NCI-H524 (cell line): ENCODE measurements at regions not wholly inside any gene's neighbourhood (a gene's known extent, or its start where the extent isn't known, plus 50 kb on each side); places are given as distances from the start of the nearest gene placed in this dataset.
"Not testable (repeated sequence)": the region's sequence is repeated elsewhere in the genome, so short reads cannot be mapped to it uniquely, and the experiment has no call there.

Experiments used
- DNase-seq, 2 experiments: peaks; one replicate each; lab custom pipeline; 2025; lab: John Stamatoyannopoulos, UW

DNA sequence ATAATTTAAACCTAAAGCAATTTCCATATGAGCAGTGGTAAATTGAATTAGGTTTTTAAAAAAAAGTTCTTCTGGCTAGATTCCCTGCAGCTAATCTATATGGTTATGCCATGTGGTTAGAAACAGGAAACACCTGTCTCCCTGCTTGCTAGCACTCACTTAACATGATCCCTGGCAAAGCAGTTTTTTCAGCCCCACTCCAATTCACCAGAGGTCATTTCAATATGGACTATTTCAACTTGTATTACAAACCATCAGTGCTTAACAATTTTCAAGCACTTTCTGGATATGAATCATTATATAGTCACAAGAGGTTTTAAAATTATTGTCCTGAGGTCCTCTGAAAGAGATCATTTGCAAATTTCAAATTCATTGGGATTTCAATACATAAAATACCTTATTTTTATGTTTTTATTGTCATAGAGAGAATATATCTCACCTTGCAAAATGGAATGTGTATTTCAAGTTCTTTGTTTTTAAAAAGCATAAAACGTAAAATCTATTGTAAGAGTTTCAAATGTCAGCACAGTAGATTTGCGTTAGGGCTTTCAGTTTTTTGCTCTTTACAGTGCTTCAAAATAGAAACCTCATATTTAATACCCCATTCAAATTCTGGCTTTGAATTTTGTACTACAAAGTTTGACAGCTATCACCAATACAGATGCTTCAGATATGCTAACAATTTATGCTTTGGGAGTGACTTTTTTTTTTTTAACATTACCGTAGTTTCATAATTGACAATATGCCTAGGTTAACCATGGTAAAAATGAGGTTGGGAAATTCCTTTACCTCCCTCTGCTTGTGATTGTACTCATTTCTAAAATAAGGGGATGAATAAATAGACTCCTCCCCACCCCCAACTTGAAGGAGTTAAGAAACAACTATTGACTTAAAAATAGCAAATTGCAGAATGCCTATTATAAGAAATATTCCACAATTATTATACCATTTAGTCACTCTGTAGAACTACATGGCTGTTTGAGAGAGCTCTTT, 117.5 kb upstream of the HGF start:
- DNase-seq: peak; percentile 9 to 61

DNA sequence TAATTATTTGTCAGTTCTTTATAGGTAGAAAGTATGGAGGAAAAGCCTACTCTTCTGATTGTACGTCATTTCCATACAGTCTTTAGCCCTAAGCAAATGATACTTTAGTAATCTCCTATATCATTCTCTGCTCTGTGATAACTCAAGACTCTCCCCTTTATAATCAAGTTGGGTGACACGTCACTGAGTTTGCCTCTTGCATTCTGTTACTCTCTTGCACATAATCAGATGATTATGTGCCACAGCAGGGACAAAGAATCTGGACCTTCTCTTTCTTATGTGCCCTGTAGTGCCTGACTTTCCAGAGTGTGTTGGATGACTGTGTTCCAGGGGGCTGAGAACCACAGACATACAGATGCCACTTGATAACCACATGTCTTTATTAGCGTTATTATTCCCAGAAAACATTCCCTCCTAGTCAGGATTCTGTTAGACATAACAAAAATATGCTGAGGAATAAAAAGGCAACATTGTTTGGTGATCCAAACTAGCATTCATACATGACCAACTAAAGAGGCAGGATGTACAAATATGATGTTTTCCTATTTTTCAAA, 116.4 kb upstream of the HGF start:
- DNase-seq: no peak

DNA sequence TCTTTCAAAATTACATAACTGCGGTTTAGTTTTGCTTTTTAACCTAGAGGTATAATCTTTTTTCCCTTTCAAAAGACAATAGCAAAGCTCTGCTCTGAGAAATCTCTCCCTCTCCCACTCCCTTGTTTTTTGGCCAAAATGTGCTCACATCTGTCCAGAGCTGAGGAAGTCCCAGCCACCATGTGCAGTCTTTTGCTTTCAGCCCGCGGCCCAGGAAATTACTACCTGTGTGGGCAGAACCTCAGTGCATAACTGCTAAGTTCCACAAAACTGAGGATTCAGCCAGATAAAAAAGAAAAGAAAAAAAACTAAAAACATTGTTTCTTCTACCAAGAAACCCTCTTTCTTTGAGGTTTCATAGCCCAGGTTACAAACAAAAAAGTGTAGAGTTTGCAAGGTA, 115.0 kb upstream of the HGF start:
- no peak for DNase-seq

DNA sequence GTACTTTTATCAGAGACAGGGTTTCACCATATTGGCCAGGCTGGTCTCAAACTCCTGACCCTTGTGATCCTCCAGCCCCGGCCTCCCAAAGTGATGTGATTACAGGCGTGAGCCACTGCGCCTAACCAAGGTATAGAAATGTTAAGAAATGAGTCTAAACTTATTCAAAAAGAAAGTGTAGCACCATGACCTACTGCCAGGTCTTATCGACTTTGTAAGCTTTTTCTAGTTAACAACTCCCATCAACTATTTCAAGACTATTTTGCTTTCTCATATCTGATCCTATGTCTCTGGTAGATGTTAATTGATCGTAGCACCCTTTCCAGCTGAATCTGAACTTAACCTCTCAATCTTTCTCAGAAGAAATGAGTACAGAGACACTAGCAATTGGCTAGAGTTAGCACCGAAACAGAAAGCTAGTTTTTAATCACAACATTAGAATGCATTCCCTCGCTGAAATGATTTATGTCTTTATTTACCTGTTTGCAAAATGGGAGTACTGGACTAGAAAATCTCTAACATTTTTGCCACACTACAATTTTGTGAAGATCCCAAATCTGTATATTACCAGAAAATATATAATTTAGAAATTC, 114.0 kb upstream of the HGF start:
- no peak for DNase-seq

DNA sequence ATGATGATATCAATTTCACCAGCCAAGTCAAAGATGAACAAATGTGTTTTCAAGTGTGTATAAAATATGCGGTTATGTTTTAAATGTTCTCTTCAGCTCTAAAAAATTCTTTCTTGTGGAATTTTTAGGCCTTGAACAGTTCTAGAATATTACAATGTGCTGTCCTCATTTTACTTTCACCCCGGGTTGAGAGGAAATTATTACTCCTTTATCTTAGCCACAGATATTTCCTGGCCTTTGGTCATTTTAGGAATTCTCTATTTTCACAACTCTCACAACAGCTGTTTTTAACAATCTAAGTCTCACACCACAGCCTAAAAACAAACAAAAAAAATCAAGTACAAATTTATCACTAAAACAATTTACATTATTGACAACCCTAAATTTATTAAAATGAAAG, 112.2 kb upstream of the HGF start:
- no peak for DNase-seq

DNA sequence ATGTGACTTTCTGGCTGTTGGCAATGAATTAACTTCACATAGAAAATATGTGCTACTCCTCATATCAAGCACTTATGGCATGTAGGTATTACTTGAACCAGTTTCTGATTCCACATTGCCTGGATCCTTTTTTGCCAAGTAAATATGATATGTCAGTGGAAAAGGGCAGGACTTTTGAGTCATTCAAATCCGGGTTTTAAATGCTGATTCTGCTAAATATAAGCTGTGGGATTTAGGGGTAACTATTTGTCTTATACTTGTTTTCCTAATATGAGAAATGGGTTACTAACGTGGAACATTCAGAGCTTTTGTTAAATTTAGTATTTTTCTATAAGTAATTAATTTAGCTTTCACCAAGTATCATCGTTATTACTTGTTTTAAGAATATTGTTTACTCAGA, 108.0 kb upstream of the HGF start:
- no peak for DNase-seq

DNA sequence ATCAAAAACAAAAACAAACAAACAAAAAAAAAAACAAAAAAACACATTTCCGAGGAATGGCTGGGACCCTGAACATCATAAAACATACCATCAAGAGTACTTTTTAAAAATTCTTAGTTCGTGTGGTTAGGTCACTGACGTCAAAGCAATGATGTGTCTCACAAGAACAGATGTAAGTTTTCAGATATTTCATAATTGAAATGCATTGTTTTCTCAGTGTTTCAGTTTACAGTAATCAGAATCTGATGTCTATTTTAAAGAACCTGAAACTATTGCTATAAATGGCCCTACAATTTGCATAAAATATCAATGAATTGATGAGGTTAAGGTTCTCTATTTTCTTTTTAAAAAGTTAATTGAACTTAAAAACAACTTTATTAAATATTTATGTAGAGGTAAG, 103.7 kb upstream of the HGF start:
- no peak for DNase-seq

DNA sequence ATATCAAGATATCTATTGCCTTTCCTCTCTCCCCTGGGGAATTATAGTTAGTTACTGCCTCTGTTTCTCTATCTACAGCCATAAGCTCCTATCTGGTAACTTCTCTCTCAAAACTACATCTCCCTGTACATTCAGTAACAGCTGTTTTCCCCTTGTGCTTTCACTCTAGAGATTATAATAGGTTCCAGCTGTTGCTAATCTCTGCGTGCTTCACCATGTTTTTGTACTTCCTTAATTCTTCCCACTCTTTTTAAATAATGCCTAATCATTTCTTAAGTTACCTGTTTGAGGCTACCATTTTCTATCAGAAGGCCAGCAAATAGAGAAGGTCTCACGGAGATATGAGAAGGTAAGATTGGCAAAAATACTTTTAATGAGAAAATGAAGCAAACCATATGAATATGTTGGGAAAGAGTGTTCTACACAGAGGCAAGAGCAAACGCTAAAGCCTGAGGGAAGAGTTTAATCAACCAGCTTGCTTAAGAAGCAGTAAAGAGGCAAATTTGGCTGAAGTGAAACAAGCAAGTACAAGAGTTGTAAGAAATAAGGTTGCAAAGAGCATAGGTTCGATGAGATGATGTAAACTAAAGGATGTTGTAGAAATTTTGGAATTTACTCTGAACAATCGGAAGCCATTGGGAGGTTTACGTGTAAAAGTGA, 101.9 kb upstream of the HGF start:
- peak in 1 of 2 experiments; percentile 12 for DNase-seq

DNA sequence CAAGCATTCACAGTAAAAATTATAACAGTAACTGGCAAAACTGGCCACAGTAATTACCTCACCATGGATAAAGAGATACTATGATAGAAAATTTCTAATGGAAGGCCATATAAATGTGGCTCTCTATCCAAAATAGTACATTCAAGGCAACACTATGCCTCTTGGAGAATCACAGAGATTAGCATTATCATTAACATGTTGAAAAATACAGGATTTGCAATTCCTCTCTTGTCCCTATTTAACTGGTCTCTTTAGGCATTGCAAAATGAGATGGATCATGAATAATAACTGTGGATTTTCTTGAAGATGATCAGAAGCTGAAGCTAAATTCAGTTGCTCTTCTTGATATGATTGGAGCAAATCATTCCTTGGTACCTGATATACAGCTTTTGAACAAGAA, 100.8 kb upstream of the HGF start:
- DNase-seq: no peak

DNA sequence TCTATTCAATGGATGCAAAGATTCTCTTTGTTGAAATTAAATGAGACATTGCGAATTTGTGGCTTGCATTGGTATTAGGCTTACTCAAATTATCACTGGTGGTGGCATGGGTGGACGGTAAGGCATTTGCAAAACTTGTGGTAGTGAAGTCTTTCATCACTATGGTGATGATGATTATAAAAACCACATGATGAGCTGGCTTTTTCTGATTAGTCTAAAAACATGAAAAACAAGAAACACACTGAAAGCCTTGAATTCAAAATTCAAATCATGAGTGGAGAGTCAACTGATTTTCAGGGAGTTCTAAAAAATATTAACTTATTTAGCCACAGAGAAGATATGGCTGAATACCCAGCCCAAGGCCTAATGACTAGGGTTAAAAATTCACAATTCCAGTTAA, 99.8 kb upstream of the HGF start:
- no peak for DNase-seq

DNA sequence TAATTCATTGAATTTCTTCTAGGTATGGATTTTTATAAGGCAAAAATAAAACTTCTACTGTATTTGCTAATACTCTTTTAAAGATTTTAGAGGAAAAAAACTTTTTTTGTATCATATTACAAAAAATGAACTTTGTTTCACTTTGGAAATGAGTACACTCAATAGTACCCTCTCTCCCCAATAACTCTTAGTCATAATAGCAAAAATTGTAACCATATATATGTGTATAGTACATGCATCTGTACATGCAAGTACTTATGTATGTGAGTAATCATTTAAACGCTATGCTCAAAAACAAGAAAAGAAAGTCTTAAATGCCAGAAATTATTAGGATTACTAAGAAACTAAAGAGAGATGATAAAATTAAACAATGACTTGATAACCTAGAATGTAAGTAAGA, 95.9 kb upstream of the HGF start:
- DNase-seq: no peak

DNA sequence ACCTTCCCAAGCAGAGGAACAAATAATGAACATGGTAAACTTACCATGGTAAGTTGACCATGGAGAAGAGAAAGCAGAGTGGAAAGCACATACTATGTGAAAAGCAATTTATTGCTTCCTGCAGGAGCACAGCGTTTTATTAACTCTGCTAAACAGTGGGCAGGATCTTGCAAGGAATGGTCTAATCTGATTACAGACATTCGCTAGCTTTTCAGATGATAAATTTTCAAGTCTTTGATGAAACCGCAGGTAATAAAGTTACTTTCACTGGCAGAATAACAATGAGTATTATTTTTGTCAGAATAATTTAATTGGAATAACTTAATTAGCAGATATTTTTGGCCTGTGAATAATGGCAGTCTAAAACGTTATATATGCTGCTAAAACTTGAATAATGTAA, 89.6 kb upstream of the HGF start:
- no peak for DNase-seq

DNA sequence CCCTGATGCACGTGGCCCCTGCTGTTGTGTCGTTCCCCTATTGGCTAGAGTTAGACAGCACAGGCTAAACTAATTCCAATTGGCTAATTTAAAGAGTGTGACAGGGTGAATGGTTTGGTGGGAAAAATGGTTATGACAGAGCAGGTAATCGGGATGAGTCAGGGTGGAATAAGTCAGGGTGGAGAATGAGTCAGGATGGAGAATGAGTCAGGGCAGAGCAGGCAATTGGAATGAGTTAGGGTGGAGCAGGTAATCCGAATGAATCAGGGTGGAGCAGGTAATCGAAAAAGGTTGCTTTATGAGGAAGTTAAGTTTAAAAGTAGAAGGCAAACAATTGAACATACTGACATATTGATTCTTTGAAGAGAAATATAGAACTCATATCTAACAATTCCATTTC, 89.0 kb upstream of the HGF start:
- DNase-seq: not testable (repeated sequence)

DNA sequence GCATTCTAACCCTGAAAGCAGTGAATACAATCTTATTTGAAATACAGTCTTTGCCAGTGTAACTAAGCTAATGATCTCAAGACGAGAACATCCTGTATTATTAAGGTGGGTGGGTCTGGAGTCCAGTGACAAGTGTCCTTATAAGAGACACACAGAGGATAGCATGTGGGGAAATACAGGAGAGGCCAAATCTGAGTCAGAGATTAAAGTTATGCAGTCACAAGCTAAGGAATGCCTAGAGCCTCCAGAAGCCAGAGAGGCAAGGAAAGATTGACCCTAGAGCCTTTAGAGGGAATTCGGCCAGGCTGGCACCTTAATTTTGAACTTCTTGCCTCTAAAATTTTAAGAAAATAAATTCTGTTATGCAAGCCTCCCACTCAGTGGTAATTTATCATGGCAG, 87.5 kb upstream of the HGF start:
- DNase-seq: no peak

DNA sequence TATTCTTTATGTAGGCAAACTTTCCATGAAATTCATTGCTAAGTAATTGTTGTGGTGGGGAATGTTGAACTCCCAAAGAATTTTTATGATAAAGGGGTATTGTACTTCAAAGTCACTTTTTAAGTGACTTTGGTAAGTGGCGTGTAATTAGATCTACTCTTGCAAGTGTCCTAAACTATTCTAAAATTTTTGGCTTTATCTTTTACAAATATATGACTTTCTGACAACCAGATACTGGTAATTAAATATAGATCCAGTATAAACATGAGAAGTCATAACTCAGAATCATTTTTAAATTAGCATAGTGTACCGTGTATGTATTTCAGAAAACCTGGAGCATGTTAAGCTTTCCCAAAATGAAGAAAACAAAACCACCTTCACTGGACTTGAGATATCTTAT, 84.7 kb upstream of the HGF start:
- no peak for DNase-seq

DNA sequence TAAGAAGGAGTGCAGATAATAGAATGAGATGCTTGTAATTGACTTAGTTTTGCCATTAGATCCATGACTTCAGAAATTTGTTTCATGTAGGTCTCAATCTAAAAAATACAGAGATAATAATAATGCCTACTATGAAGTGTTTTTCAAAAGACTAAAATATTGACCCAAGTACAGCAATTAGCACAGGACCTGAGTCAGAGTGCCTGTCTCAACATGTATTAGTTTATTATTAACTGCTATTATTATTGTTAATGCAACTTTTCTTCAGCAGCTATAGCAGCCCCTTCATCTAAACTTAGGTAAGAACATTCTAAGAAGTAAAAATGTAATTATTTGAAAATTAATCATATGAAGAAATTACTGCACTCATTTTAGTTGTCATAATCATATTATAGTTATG, 82.9 kb upstream of the HGF start:
- no peak for DNase-seq

DNA sequence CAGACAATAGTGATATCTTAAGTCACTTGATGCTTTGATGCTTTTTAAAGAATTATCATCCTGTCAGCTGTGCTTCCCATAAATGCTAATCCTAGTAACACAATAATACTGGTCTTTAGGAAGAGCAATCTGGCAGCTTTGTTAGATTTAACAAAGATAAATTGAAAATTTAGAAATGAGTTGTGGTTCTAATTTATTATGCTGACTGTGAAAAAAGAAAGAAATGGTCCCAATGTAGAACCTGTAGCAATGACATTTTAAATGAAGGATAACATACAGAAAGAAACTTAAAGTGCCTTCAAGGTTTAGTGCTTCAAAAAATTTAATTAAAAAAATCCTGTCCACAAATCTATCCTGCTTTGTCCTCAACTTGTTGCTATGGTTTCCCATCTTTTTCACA, 81.6 kb upstream of the HGF start:
- DNase-seq: peak; percentile 28 to 56

DNA sequence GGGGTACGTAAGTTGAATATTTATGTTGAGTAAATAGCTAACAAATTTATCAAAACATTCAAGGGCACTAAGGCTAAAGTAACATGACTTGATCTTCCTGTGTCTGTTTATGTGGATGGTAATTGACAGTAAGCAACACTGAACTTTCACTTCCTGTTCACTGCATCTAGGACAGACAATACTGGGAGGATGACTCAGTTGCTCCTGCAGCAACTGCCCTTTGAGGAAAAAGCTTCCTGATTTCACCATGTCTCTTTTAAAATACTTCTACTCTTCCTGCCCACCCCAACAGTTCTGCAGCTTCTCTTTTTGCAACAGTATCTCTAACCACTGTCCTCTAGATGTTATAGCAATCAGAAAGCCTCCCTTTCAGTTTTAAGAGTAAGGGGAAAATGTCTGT, 76.6 kb upstream of the HGF start:
- no peak for DNase-seq

DNA sequence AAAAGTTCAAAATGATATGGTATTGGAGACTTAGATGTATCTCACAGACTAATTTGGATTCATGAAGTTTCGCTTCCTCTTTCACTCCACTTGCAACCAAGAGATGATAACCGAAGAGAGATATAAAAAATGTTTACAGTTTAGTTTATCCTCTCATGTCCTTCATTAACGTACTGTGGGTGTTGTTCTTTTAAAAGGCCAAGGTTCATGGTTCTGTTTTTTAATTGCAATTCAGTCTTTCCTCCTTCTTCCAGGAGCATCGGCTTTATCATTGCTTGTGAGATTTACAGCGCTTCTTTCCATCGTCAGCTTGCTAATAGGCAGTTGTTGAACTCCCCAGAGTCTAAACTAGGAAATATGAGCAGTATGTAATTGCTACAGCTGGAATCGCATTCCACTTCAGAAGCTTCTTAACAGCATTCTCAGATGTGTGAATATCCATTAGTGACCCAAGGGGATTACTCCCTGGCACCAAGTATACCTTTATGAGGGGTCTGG, 75.9 kb upstream of the HGF start:
- DNase-seq: peak; percentile 84 to 95

DNA sequence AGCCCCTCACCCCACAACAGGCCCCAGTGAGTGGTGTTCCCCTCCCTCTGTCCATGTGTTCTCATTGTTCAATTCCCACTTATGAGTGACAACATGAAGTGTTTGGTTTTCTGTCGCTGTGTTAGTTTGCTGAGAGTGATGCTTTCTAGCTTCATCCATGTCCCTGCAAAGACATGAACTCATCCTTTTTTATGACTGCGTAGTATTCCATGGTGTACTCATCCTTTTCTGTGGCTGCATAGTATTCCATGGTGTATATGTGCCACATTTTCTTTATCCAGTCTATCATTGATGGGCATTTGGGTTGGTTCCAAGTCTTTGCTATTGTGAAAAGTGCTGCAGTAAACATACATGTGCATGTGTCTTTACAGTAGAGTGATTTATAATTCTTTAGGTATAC, 73.8 kb upstream of the HGF start:
- DNase-seq: not testable (repeated sequence)

DNA sequence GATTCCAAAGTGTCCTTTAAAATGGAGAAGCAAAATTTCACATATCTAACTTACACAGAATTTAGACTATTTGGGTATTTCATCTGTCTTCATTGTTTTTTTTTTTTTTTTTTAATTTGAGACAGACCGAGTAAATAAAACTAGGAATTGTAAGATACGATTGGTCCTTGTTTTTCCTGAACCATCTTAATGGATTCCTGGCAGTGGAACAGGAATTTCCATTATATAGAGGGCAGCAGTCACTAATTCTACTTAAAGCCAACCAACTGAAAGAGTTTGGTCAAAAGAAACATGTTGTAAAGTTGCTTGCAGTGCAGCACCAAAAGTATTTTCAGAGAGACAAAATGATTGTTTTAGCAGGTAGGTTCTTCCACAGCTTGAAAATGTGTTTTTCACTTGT, 72.5 kb upstream of the HGF start:
- no peak for DNase-seq

DNA sequence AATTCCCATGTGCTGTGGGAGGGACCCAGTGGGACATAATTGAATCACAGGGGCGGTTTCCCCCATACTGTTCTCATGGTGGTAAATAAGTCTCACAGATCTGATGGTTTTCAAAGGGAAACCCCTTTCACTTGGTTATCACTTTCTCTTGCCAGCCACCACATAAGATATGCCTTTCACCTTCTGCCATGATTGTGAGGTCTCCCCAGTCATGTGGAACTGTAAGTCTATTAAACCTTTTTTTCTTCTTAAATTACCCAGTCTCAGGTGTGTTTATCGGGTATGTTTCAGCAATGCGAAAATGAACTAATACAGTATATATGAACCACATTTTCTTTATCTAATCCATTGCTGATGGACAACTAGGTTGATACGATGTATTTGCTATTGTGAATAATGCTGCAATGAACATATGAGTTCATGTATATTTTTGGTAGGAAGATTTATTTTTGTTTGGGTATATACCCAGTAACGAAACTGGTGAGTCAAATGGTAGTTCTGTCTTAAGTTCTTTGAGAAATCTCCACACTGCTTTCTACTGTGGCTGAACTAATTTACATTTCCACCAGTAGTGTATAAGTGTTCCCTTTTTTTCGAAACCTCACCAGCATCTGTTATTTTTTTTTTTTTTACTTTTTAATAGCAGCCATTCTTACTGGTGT, 70.0 kb upstream of the HGF start:
- DNase-seq: no peak
